Left ventricle myocardium inferior (tissue), 1 donor: ENCODE measurements at regions not wholly inside any gene's neighbourhood (a gene's known extent, or its start where the extent isn't known, plus 50 kb on each side); places are given as distances from the start of the nearest gene placed in this dataset.

ENCODE experiments used
- DNase-seq: peaks from one replicate; pipeline ENCODE4 v3.0.0-alpha.2; 2020
- H3K27ac ChIP-seq: fragments of 200-600 bp; replicated peaks from 2 replicates; pipeline ENCODE4 v1.8.0; 2021
- H3K27me3 ChIP-seq: fragments of 200-600 bp; 2 replicates; pipeline ENCODE4 v1.8.0; 2021; ENCODE audit warnings: low read depth
- H3K36me3 ChIP-seq: fragments of 200-600 bp; 2 replicates; pipeline ENCODE4 v1.8.0; 2021
- H3K4me1 ChIP-seq: fragments of 200-600 bp; 2 replicates; pipeline ENCODE4 v1.8.0; 2021
- H3K4me3 ChIP-seq: fragments of 200-600 bp; 2 replicates; pipeline ENCODE4 v1.8.0; 2021; ENCODE audit warnings: mild to moderate bottlenecking, moderate library complexity
- H3K9me3 ChIP-seq: fragments of 200-600 bp; replicated peaks from 2 replicates; pipeline ENCODE4 v1.8.0; 2021
- intact Hi-C: fragments of 100-400 bp; cut with micrococcal nuclease; formaldehyde crosslinking; loops from one replicate; pipeline ENCODE4 v1.11.0; 2022
- TF ChIP-seq, protein P1 (sequence below): fragments of 200-600 bp; IDR thresholded peaks from 2 replicates; pipeline ENCODE4 v1.8.0; 2021; ENCODE audit warnings: antibody characterized with exemption, mild to moderate bottlenecking, borderline replicate concordance
- donor health status: DM: no; HTN: yes; CAD: no; lungs with severe emphysema.

- intact Hi-C loops, result no loop called here
- DNase-seq, result no peak
- no peaks in the 10 kb centered on the region for H3K4me1 ChIP-seq
Observed at GRCh38 chr18:44175891-44176290, 504.8 kb upstream of the SETBP1 start.

DNA sequence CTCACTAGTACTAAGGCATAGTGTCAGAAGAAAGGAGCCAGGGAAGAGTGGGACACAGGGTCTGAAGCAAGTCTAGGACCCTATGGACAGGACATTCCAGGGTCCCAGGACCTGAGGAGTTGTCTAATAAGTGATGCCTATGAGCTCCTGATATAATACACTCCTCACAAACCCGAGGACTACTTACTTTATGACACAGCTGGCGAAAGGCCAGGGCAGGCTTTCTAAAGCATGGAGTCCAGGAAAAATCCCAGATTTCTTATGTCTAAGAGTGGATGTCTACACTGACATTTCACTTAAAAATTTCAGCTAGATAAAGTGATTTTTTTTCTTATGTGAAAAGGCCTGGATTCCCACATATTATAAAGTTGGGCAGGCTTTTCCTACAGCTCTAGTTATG lies 502.2 kb upstream of the SETBP1 start:
- Histone ChIP-seq H3K9me3 (no peaks in the 10 kb centered on the region), H3K4me3 (no peak overlapping the region), H3K36me3 (no peaks in the 10 kb centered on the region), H3K4me1 (no peaks in the 10 kb centered on the region), H3K27me3 (no peaks in the 10 kb centered on the region), H3K27ac (no peak overlapping the region)
- DNase-seq, result no peak
- TF ChIP-seq, protein P1, sequence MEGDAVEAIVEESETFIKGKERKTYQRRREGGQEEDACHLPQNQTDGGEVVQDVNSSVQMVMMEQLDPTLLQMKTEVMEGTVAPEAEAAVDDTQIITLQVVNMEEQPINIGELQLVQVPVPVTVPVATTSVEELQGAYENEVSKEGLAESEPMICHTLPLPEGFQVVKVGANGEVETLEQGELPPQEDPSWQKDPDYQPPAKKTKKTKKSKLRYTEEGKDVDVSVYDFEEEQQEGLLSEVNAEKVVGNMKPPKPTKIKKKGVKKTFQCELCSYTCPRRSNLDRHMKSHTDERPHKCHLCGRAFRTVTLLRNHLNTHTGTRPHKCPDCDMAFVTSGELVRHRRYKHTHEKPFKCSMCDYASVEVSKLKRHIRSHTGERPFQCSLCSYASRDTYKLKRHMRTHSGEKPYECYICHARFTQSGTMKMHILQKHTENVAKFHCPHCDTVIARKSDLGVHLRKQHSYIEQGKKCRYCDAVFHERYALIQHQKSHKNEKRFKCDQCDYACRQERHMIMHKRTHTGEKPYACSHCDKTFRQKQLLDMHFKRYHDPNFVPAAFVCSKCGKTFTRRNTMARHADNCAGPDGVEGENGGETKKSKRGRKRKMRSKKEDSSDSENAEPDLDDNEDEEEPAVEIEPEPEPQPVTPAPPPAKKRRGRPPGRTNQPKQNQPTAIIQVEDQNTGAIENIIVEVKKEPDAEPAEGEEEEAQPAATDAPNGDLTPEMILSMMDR, result no peak
- intact Hi-C loops, result no loop called here

More at GRCh38 chr18:44175891-44176290, 504.8 kb upstream of the SETBP1 start:
- no peaks in the 10 kb centered on the region for H3K9me3 ChIP-seq
- TF ChIP-seq, protein P1, result no peak
- H3K4me3 ChIP-seq, result no peak overlapping the region
- no peaks in the 10 kb centered on the region for H3K27me3 ChIP-seq
- H3K36me3 ChIP-seq, result no peaks in the 10 kb centered on the region
- no peak overlapping the region for H3K27ac ChIP-seq

DNA sequence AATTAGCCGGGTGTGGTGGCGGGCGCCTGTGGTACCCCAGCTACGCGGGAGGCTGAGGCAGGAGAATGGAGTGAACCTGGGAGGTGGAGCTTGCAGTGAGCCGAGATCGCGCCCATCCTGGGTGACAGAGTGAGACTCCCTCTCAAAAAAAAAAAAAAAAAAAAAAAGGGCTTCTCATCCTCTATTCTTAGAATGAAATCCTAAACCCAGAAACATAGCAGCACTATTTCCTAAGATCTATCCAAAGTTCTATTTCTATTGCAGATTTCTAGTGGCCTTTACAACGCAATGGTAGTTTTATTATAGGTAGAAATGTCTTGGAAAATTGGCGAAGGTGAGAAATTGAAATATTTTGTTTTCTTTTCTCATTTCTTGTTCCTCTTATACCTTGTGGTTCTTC lies 501.0 kb upstream of the SETBP1 start:
- no peak for DNase-seq
- Histone ChIP-seq H3K4me1 (no peaks in the 10 kb centered on the region), H3K9me3 (no peaks in the 10 kb centered on the region), H3K4me3 (no peak overlapping the region), H3K27me3 (no peaks in the 10 kb centered on the region), H3K36me3 (no peaks in the 10 kb centered on the region), H3K27ac (no peak overlapping the region)
- TF ChIP-seq, protein P1, result no peak
- intact Hi-C loops, result no loop called here

- no peaks in the 10 kb centered on the region for H3K9me3 ChIP-seq
- no peak overlapping the region for H3K27ac ChIP-seq
- TF ChIP-seq, protein P1, result no peak
- no peak for DNase-seq
- H3K27me3 ChIP-seq, result no peaks in the 10 kb centered on the region
- H3K36me3 ChIP-seq, result no peaks in the 10 kb centered on the region
- intact Hi-C loops, result no loop called here
- H3K4me1 ChIP-seq, result no peaks in the 10 kb centered on the region
- no peak overlapping the region for H3K4me3 ChIP-seq
Observed at GRCh38 chr18:44180683-44181082, 500.0 kb upstream of the SETBP1 start.

GRCh38 chr18:44181951-44182747 lies 498.5 kb upstream of the SETBP1 start:
- H3K4me3 ChIP-seq, result no peak overlapping the region
- H3K4me1 ChIP-seq, result no peaks in the 10 kb centered on the region
- TF ChIP-seq, protein P1, result no peak
- no peaks in the 10 kb centered on the region for H3K36me3 ChIP-seq
- intact Hi-C loops, result no loop called here
- no peaks in the 10 kb centered on the region for H3K9me3 ChIP-seq
- H3K27me3 ChIP-seq, result no peaks in the 10 kb centered on the region
- no peak for DNase-seq
- no peak overlapping the region for H3K27ac ChIP-seq
